ENCODE measurements at regions not wholly inside any gene's neighbourhood (a gene's known extent, or its start where the extent isn't known, plus 50 kb on each side); places are given as distances from the start of the nearest gene placed in this dataset.
A peak's percentile ranks its signal among the peaks of the same experiment; 100 is the strongest.
"Not testable (repeated sequence)": the region's sequence is repeated elsewhere in the genome, so short reads cannot be mapped to it uniquely, and the experiment has no call there.

- intact Hi-C loops (cut with micrococcal nuclease; ENCODE audit: unreplicated experiment): no loop called here
- TF ChIP-seq CTCF (IDR thresholded peaks at IDR 0.05; ENCODE audit: unreplicated experiment): no peak
- no peak overlapping the region for H3K4me3 Mint-ChIP-seq (ENCODE audit: low read depth, unreplicated experiment)
- H3K36me3 Mint-ChIP-seq (ENCODE audit: insufficient read depth, unreplicated experiment): no peaks in the 10 kb centered on the region
- no peak for DNase-seq
- no TSS peak for BruUV-seq (replicated peaks)
- peaks cover 13% of the 10 kb centered on the region for H3K27me3 Mint-ChIP-seq (ENCODE audit: unreplicated experiment)
- no peaks in the 10 kb centered on the region for H3K4me1 Mint-ChIP-seq (ENCODE audit: low read depth, unreplicated experiment)
- no peak overlapping the region for H3K27ac Mint-ChIP-seq (ENCODE audit: unreplicated experiment)
- H3K9me3 Mint-ChIP-seq (ENCODE audit: low read depth, unreplicated experiment): peaks cover 7% of the 10 kb centered on the region
- CTCF ChIA-PET: interaction anchor here (0.6 kb wide), 2 partner anchors 201 to 527 kb away, joined by 3 read pairs; no protein-coding TSS in a partner anchor
These were observed 198.1 kb downstream of the NPR3 start for GRCh38 chr5:32909207-32909606.

DNA sequence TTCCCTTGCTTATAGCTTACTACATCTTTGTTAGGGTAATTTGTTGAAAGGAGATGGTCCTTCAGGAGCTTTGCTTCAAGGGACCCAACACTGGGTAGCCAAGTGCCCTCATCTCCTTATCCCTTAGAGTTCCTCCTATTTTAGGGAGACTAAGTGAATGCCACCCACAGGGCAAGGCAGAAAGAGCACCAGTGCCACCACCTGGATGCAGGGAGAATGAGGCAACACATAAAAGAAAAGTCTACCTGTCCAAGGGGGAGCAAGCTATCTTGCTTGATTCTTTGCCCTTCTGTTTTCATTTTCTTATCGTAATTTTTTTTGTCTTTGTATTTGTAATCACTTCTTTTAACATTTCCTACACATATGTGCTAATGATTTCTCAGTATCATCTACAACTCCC, 205.5 kb downstream of the NPR3 start:
- no peak overlapping the region for H3K4me3 Mint-ChIP-seq (ENCODE audit: low read depth, unreplicated experiment)
- intact Hi-C loops (cut with micrococcal nuclease; ENCODE audit: unreplicated experiment): loop anchor here (1.0 to 10.0 kb wide), 5 partner anchors 209 to 506 kb away; no protein-coding TSS in a partner anchor
- BruUV-seq (replicated peaks): no TSS peak
- DNase-seq: peak; percentile 50
- CTCF ChIA-PET: interaction anchor here (1.4 kb wide), 1 partner anchor 288 kb away, joined by 4 read pairs; no protein-coding TSS in a partner anchor
- no peaks in the 10 kb centered on the region for H3K36me3 Mint-ChIP-seq (ENCODE audit: insufficient read depth, unreplicated experiment)
- peak; percentile 54 for TF ChIP-seq CTCF (IDR thresholded peaks at IDR 0.05; ENCODE audit: unreplicated experiment)
- peaks cover 3% of the 10 kb centered on the region for H3K9me3 Mint-ChIP-seq (ENCODE audit: low read depth, unreplicated experiment)
- H3K4me1 Mint-ChIP-seq (ENCODE audit: low read depth, unreplicated experiment): no peaks in the 10 kb centered on the region
- H3K27ac Mint-ChIP-seq (ENCODE audit: unreplicated experiment): no peak overlapping the region
- H3K27me3 Mint-ChIP-seq (ENCODE audit: unreplicated experiment): peaks cover 25% of the 10 kb centered on the region

GRCh38 chr5:32928761-32929160, 217.6 kb downstream of the NPR3 start:
- DNase-seq: no peak
- H3K36me3 Mint-ChIP-seq (ENCODE audit: insufficient read depth, unreplicated experiment): no peaks in the 10 kb centered on the region
- TF ChIP-seq CTCF (IDR thresholded peaks at IDR 0.05; ENCODE audit: unreplicated experiment): no peak
- no peaks in the 10 kb centered on the region for H3K27me3 Mint-ChIP-seq (ENCODE audit: unreplicated experiment)
- no peak overlapping the region for H3K27ac Mint-ChIP-seq (ENCODE audit: unreplicated experiment)
- H3K9me3 Mint-ChIP-seq (ENCODE audit: low read depth, unreplicated experiment): no peaks in the 10 kb centered on the region
- no peak overlapping the region for H3K4me3 Mint-ChIP-seq (ENCODE audit: low read depth, unreplicated experiment)
- H3K4me1 Mint-ChIP-seq (ENCODE audit: low read depth, unreplicated experiment): no peaks in the 10 kb centered on the region
- intact Hi-C loops (cut with micrococcal nuclease; ENCODE audit: unreplicated experiment): loop anchor here (10.0 kb wide), 2 partner anchors 256 to 376 kb away; no protein-coding TSS in a partner anchor
- CTCF ChIA-PET: no interaction called here
- no TSS peak for BruUV-seq (replicated peaks)

DNA sequence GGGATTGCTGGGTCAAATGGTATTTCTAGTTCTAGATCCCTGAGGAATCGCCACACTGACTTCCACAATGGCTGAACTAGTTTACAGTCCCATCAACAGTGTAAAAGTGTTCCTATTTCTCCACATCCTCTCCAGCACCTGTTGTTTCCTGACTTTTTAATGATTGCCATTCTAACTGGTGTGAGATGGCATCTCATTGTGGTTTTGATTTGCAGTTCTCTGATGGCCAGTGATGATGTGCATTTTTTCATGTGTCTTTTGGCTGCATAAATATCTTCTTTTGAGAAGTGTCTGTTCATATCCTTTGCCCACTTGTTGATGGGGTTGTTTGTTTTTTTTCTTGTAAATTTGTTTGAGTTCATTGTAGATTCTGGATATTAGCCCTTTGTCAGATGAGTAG, 220.3 kb downstream of the NPR3 start:
- H3K9me3 Mint-ChIP-seq (ENCODE audit: low read depth, unreplicated experiment); H3K36me3 Mint-ChIP-seq (ENCODE audit: insufficient read depth, unreplicated experiment); intact Hi-C loops (cut with micrococcal nuclease; ENCODE audit: unreplicated experiment); CTCF ChIA-PET; H3K4me3 Mint-ChIP-seq (ENCODE audit: low read depth, unreplicated experiment); BruUV-seq (replicated peaks); H3K27me3 Mint-ChIP-seq (ENCODE audit: unreplicated experiment); DNase-seq; H3K27ac Mint-ChIP-seq (ENCODE audit: unreplicated experiment); H3K4me1 Mint-ChIP-seq (ENCODE audit: low read depth, unreplicated experiment): not testable (repeated sequence)

- Mint-ChIP-seq H3K9me3 (ENCODE audit: low read depth, unreplicated experiment) (no peaks in the 10 kb centered on the region), H3K27me3 (ENCODE audit: unreplicated experiment) (no peaks in the 10 kb centered on the region), H3K27ac (ENCODE audit: unreplicated experiment) (no peak overlapping the region), H3K36me3 (ENCODE audit: insufficient read depth, unreplicated experiment) (no peaks in the 10 kb centered on the region), H3K4me1 (ENCODE audit: low read depth, unreplicated experiment) (no peaks in the 10 kb centered on the region), H3K4me3 (ENCODE audit: low read depth, unreplicated experiment) (no peak overlapping the region)
- no peak for DNase-seq
- CTCF ChIA-PET: no interaction called here
- no TSS peak for BruUV-seq (replicated peaks)
- no peak for TF ChIP-seq CTCF (IDR thresholded peaks at IDR 0.05; ENCODE audit: unreplicated experiment)
- intact Hi-C loops (cut with micrococcal nuclease; ENCODE audit: unreplicated experiment): no loop called here
These were observed 221.3 kb downstream of the NPR3 start for GRCh38 chr5:32932241-32932935.
